Right ventricle myocardium inferior (tissue), 1 donor: ENCODE measurements at regions not wholly inside any gene's neighbourhood (a gene's known extent, or its start where the extent isn't known, plus 50 kb on each side); places are given as distances from the start of the nearest gene placed in this dataset.
"Not testable (repeated sequence)": the region's sequence is repeated elsewhere in the genome, so short reads cannot be mapped to it uniquely, and the experiment has no call there.

Source experiments
- ATAC-seq: fragments of 200-7000 bp; cut with Tn5 transposase; one replicate; pipeline ENCODE4 v1.9.1; 2020; ENCODE audit warnings: mild to moderate bottlenecking, moderate library complexity
- DNase-seq: peaks from one replicate; pipeline ENCODE4 v3.0.0; 2021; ENCODE audit errors: missing footprints
- intact Hi-C: fragments of 100-400 bp; cut with DNase I; formaldehyde crosslinking; loops from one replicate; pipeline ENCODE4 v1.11.0; 2022
- donor health status: DM: no; HTN: yes; CAD: no; lungs with severe emphysema.

DNA sequence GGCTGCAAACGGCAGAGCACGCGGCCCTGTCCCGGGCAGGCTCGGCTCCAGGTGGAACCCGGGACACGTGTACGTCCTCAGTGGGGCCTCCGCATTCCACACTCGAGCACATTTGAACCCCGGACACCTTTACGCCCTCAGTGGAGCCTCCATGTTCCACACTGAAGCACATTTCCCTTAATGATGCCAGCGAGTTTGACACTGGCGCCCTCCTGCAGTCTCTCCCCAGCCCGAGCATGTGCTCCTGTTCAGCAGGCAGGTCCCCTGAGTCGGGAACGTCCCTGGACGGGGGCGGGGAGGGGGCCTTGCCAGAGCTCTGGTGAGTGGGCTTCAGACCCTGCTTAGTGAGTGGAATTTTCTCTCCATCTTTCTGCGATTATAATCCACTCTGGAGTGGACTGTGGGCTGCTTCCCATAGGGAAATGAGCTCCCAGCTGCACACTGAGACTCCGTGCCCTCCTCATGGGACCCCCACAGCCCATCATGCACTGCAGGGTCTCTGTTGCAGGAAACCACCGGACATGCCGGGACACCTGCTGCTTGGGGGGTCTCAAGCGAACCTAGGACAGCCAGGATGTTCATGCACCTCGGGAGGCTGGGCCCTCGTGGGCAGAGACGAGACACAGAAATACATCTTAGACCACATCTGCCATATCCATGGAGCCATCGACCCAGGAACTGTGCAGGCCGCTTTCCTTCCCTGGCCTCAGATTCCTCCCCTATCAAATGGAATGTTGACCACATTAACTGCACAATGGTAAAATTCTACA is 70.3 kb upstream of the SNTG2 start:
- no peak for DNase-seq
- ATAC-seq: no peak
- intact Hi-C loops: no loop called here

DNA sequence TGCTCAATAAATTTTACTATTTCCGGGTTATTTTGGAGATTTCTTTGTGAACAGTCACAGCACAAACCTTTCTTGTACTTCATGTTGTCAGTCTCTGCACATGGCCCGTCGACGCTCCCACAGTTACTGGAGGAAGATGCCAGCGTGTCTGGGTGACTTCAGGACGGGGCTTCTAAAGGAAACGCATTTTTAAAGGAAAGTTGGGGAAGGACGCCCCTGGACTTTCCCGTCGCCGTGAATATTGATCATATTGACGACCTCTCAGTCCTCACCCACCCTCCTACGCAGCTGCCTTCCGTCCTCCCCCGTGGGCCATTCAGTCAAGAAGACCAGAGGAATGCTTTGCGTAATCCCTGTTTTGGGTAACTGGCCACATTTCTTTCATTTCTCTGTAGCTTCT is 71.1 kb upstream of the SNTG2 start:
- no peak for ATAC-seq
- DNase-seq: no peak
- intact Hi-C loops: no loop called here

DNA sequence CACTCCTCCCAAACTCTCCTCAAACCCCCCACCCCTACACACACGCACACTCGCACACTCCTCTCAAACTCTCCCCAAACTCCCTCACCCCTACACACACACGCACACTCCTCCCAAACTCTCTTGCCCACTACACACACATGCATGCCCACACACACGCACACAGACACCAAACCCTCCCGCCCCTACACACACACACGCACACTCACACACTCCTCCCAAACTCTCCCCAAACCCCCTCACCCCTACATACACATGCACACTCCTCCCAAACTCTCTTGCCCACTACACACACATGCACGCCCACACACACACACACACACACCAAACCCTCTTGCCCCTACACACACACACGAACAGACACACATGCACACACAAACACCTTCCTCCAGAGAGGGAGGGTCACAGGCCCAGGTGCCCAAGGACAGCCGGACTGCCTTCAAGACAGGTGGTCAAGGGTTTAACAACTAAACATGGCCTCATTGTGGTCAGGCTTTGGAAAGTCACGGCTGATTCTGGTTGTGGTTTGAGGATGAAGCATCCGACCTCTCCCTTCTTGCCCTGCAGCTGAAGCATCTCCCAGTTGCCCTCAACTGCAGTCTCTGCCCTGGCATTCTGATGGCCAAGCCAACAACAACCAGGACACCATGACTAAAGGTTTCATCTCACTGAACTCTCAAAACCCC is 72.3 kb upstream of the SNTG2 start:
- intact Hi-C loops: no loop called here

DNA sequence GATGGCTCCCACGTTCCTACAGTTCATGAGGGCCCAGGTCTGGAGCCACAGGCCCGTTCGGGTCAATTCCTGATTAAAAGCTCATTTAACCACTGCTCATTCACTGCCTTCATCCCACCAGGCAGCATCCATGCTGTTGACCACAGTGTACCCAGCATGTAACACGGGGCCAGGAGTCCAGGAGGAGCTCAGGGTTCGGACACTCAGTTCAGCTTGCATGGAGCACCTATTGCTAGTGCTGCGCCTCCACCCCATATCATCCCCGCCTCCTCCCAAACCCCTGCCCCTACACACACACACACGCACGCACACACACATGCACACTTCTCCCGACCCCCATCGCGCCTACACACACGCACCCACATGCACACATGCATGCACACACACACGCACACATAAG is 72.9 kb upstream of the SNTG2 start:
- DNase-seq: no peak
- intact Hi-C loops: no loop called here
- no peak for ATAC-seq

More for the DNA sequence above, 72.3 kb upstream of the SNTG2 start:
- DNase-seq (no peak), ATAC-seq (no peak)

DNA sequence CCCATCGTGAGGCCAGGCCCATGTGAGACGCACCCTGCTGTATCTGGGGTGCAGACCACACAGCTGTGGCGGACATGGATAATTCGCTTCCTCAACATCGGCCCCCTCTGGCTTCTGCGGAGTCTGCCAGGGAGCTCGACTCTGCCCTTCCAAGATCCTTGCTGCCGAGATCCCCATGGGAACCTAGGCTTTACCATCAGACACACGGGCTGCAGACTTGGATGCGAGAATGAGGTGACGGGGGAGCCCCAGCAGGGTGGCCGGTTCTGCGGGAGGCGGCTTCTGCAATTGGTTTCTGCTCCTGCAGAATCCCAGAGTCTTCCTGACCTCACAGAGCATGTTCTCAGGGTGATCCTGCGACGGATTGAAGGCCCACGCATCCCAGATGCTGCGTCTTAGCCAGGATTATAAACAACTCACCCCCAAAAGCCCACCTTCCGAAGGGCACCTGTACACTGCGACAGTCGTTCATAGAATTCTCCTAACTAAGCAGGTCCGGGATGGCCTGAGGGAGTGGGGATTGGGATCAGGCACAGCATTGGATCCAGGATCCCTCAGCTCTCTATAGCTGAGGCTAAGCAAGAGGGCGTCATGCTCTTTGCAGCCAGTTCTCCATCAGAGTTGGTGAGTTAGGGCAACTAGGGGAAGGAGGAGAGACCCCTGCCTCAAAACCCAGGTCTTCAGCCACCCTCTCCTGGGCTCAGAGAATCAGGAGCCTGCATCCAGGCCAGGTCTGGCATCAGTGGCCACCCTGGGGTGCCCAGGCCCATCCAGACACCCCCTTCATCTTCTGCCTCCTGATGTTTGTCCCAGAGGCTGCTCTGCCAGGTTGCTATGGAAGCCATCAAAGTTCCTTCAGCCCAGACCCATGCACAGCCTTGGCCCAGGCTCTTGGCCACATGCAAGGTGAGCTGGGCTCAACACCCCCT is 74.7 kb upstream of the SNTG2 start:
- intact Hi-C loops: no loop called here
- DNase-seq (no peak), ATAC-seq (no peak)

GRCh38 chr2:873651-874580 is 76.7 kb upstream of the SNTG2 start:
- intact Hi-C loops: no loop called here
- ATAC-seq: no peak

DNA sequence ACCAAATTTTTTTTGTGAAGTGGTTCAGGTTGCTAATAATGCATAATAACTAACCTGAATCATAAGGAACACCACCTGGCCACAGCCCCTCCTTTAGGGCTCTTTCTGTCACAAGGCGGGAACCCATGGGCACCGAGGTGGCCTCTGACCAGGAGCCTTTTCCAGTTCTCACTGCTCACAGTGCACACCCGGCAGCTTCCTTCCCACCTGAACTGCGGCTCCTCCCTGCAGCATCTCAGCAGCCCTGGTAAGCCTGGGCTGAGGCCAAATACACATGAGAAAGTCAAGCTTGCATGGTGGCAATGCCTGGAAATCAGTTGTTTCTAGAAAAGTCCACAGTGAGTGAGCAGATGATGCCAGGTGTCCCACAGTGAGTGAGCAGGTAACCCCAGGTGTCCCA is 77.6 kb upstream of the SNTG2 start:
- ATAC-seq (no peak), DNase-seq (no peak)
- intact Hi-C loops: no loop called here

More at GRCh38 chr2:873651-874580, 76.7 kb upstream of the SNTG2 start:
- no peak for DNase-seq

GRCh38 chr2:871926-872680 is 78.5 kb upstream of the SNTG2 start:
- intact Hi-C loops: no loop called here
- ATAC-seq (no peak), DNase-seq (no peak)

- no peak for DNase-seq
- ATAC-seq: no peak
- intact Hi-C loops: no loop called here
Observed at GRCh38 chr2:871175-871727, 79.4 kb upstream of the SNTG2 start.

DNA sequence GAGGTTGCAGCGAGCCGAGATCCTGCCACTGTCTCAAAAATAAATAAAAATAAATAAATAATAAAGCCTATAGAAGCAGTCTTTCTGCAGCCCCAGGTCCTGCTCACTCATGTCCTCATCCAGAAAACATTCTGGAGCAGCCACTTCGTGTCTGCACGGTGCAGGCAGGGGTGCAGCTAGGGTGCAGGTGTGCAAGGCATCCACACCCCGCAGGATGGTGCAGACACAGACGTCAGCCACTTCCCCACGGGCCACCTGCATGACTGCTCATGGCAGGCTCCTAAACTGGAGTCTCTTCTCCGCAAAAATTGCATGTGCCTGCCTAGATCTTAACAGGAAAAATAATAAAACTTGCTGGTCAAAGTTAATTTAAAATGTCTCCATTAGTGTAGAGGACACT is 80.2 kb upstream of the SNTG2 start:
- intact Hi-C loops: no loop called here
- no peak for ATAC-seq
- DNase-seq: no peak

DNA sequence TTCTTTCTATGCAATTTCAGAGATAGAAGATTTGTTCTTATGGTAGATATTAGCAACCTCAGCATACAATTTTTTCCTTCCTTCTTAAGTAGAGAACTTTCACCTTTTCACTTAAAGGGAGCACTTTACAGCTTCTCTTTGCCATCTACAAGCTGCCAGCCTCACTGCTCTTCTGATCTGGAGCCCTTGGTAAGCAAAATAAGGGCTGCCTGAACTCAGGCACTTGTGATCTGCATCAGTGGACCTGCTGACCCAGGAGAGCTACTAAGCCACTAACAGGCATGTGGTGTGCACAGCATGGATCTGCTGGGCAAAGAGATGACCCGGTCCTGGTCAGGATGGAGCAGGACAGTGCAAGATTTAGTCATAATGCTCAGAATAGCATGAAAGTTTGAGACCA is 80.8 kb upstream of the SNTG2 start:
- DNase-seq (no peak), ATAC-seq (no peak)
- intact Hi-C loops: no loop called here

DNA sequence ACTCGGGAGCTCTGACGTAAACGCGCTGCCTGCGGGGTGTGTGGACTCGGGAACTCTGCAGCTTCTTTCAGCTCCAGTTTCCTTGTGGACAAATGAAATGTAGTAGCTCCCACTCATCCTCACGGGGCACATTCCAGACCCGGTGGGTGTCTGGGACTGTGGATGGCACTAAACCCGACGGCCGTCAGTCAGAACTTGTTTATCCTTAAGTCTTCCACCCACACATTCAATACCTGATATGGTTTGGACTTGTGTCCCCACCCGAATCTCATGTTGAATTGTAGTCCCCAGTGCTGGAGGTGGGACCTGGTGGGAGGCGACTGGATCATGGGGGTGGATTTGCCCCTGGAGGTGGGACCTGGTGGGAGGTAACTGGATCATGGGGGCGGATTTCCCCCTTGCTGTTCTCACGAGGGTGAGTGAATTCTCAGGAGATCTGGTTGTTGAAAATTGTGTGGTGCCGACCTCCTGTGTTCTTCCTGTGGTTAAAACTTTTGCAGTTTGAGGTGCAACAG is 81.2 kb upstream of the SNTG2 start:
- ATAC-seq (no peak), DNase-seq (no peak)
- intact Hi-C loops: no loop called here

GRCh38 chr2:868857-869256 is 81.8 kb upstream of the SNTG2 start:
- DNase-seq, ATAC-seq, intact Hi-C loops: not testable (repeated sequence)

DNA sequence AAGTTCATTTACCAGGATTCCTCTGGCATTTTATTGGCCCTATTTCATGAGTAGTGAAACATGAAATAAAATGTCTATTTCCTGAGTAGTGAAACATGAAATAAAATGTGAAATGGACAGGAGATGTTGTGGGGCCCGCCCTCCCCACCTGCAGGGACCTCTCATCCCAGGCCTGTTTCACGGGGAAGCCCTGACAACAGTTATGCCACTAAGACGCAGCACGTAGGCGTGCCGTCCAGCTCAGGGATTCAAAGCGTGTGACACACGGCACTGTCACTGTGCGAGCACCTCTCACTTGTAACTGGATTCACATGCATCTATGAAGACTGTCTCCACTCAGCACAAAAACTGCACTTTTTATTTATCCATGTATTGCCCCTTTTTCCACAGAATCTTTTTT is 83.4 kb upstream of the SNTG2 start:
- intact Hi-C loops: no loop called here
- ATAC-seq (no peak), DNase-seq (no peak)

DNA sequence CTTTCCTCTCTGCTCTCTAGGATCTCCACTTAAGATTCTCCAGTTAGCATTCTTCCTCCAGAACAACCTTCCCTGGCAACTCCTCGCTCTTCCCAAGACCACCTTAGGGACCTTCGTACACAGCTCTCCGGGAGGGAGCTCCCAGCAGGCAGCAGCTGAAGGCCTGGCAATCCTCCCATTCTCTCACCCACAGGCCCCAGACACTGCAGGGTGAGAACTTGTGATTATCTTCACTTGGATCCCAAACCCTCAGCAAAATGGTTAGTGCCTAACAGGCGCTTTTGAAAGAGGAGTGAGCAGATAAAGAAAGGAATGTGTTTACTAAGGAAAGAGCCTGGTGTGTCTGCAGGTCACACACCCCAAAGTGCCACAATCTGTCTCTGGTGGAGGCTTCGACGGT is 83.8 kb upstream of the SNTG2 start:
- DNase-seq: no peak
- intact Hi-C loops: no loop called here
- no peak for ATAC-seq

- DNase-seq (no peak), ATAC-seq (no peak)
- intact Hi-C loops: no loop called here
Observed at GRCh38 chr2:866009-866680, 84.5 kb upstream of the SNTG2 start.
